ENCODE measurements at regions not wholly inside any gene's neighbourhood (a gene's known extent, or its start where the extent isn't known, plus 50 kb on each side); places are given as distances from the start of the nearest gene placed in this dataset.

GRCh38 chr16:65260746-65261145, 138.9 kb upstream of the CDH11 start:
- no peak for TF ChIP-seq SUZ12 (IDR thresholded peaks at IDR 0.05)
- TF ChIP-seq BHLHE40 (IDR thresholded peaks at IDR 0.05; ENCODE audit: borderline replicate concordance): no peak
- TF ChIP-seq ARNT (IDR thresholded peaks at IDR 0.05): no peak
- TF ChIP-seq PKNOX1 (IDR thresholded peaks at IDR 0.05): no peak
- TF ChIP-seq SP1 (IDR thresholded peaks at IDR 0.05): no peak
- TF ChIP-seq FOXM1 (IDR thresholded peaks at IDR 0.05; ENCODE audit: borderline replicate concordance): no peak
- no peak for TF ChIP-seq ZNF384 (IDR thresholded peaks at IDR 0.05)
- TF ChIP-seq FOXK2 (IDR thresholded peaks at IDR 0.05): no peak
- TF ChIP-seq LEF1 (IDR thresholded peaks at IDR 0.05; ENCODE audit: borderline replicate concordance): no peak
- TF ChIP-seq NFRKB (IDR thresholded peaks at IDR 0.05): no peak
- no peak for TF ChIP-seq ELF4 (IDR thresholded peaks at IDR 0.05)

Measured in HEK293T (cell line).